ENCODE measurements at regions not wholly inside any gene's neighbourhood (a gene's known extent, or its start where the extent isn't known, plus 50 kb on each side); places are given as distances from the start of the nearest gene placed in this dataset.

DNA sequence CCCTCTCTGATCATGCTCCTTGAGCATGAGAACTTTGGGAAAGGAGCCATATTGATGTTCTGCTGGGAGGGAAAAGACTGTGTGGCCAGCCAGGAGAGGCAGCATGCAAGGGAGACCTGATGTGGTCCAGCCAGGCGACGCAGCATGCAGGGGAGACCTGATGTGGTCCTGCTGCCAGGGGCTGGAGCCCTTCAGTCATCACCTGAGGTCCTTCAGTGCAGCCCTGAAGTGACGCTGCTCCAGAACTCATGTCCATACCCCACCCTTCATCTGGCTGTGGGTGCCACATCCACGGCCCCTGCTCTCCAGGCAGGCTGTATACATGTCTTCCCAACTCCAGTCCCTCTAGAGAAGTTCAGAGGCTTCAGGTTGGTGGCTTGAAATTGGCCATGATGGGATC, 134.4 kb downstream of the ERMARD start:
- Histone ChIP-seq H3K36me3 (ENCODE audit: insufficient read depth, low read length) (no peaks in the 10 kb centered on the region), H3K27me3 (ENCODE audit: insufficient read depth, low read length) (no peaks in the 10 kb centered on the region), H3K4me3 (ENCODE audit: low read length) (no peak overlapping the region), H3K9ac (ENCODE audit: low read depth, low read length) (no peak overlapping the region), H3K9me3 (ENCODE audit: insufficient read depth, low read depth, low read length) (no peaks in the 10 kb centered on the region), H3K4me1 (ENCODE audit: insufficient read depth, low read length) (no peaks in the 10 kb centered on the region), H3K27ac (ENCODE audit: low read depth, low read length) (no peak overlapping the region)
- 91% methylated on average over 4 of the region's 4 CpGs for WGBS

DNA sequence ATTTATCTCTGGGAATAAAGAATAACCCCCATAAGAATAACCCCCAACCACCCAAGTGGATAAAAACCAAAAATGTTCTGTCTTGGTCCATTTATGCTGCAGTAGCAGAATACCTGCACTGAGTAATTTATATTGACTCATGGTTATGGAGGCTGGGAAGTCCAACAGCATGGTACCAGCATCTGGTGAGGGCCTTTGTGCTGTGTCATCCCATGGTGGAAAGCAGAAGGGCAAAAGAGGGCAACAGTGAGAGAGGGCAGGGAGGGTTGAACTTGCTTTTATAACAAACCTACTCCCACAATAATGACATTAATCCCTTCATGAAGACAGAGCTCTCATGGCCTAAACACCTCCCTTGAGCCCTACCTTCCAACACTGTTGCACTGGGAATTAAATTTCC, 133.7 kb downstream of the ERMARD start:
- H3K36me3 ChIP-seq (ENCODE audit: insufficient read depth, low read length): no peaks in the 10 kb centered on the region

DNA sequence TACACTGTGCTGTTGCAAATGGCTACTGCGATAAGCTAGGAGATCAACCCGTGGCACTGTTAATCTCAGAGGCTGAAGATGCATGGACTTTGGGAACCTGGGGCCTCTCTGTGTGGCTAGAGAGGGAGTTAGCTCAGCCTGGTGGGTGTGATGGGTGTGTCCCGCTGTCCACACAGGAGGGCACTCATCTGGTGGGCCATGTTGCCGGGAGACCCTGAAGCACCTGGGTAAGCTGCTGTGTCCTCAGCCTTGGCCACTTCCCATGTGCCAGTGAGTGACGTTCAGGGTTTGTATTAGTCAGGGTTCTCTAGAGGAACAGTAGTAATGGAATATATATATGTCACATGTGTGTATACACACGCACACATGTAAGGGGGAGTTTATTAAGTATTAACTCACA, 132.7 kb downstream of the ERMARD start:
- no peaks in the 10 kb centered on the region for H3K4me1 ChIP-seq (ENCODE audit: insufficient read depth, low read length)

More for the DNA sequence above, 133.7 kb downstream of the ERMARD start:
- no peak overlapping the region for H3K4me3 ChIP-seq (ENCODE audit: low read length)
- H3K9me3 ChIP-seq (ENCODE audit: insufficient read depth, low read depth, low read length): no peaks in the 10 kb centered on the region
- no peak overlapping the region for H3K27ac ChIP-seq (ENCODE audit: low read depth, low read length)
- H3K27me3 ChIP-seq (ENCODE audit: insufficient read depth, low read length): no peaks in the 10 kb centered on the region
- no peaks in the 10 kb centered on the region for H3K4me1 ChIP-seq (ENCODE audit: insufficient read depth, low read length)
- H3K9ac ChIP-seq (ENCODE audit: low read depth, low read length): no peak overlapping the region

DNA sequence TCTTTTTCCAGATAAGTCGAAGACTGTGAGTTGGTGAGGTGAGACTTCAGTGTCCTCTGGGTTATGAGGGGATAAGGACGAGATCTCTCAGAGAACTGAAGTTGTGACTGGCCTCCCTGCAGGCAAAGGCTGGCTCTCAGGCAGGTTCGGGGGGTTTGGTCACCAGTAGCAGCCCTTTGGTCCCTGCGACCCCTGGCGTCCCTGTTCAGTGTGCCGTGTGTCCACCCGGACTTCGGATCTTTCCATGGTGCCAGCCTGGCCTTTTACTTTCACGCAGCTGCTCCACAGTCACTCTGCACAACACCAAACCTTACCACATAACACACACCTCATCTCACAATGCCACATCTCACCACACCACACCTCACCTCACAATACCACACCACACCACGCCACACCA, 131.9 kb downstream of the ERMARD start:
- Histone ChIP-seq H3K27ac (ENCODE audit: low read depth, low read length) (no peak overlapping the region), H3K4me3 (ENCODE audit: low read length) (no peak overlapping the region), H3K36me3 (ENCODE audit: insufficient read depth, low read length) (no peaks in the 10 kb centered on the region), H3K9ac (ENCODE audit: low read depth, low read length) (no peak overlapping the region), H3K9me3 (ENCODE audit: insufficient read depth, low read depth, low read length) (no peaks in the 10 kb centered on the region), H3K4me1 (ENCODE audit: insufficient read depth, low read length) (no peaks in the 10 kb centered on the region), H3K27me3 (ENCODE audit: insufficient read depth, low read length) (no peaks in the 10 kb centered on the region)
- 87% methylated on average over 10 of the region's 10 CpGs for WGBS

More for the DNA sequence above, 132.7 kb downstream of the ERMARD start:
- Histone ChIP-seq H3K9ac (ENCODE audit: low read depth, low read length) (no peak overlapping the region), H3K27me3 (ENCODE audit: insufficient read depth, low read length) (no peaks in the 10 kb centered on the region), H3K4me3 (ENCODE audit: low read length) (no peak overlapping the region), H3K9me3 (ENCODE audit: insufficient read depth, low read depth, low read length) (no peaks in the 10 kb centered on the region), H3K27ac (ENCODE audit: low read depth, low read length) (no peak overlapping the region), H3K36me3 (ENCODE audit: insufficient read depth, low read length) (no peaks in the 10 kb centered on the region)
- WGBS: 96% methylated on average over 5 of the region's 6 CpGs

DNA sequence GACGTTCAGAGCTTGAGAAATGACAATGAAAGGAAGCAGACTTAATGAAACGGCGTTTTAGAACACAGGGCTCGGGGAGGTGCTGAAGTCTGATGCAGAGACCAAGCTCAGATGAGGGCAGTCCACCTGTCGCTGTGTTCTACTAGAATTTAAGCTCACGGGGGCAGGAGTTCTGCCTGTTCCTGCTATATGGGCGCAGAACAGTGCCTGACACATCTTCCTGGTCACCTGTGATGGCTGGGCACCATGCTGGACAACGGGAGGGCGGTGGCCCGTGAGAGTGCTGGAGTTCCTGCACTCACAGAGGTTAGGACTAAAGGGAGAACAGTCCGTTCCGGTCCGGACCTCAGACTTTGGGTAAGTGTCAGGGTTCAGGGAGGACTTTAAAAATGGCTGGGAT, 130.6 kb downstream of the ERMARD start:
- WGBS: 87% methylated on average over 13 of the region's 13 CpGs
- H3K27ac ChIP-seq (ENCODE audit: low read depth, low read length): no peak overlapping the region
- no peaks in the 10 kb centered on the region for H3K27me3 ChIP-seq (ENCODE audit: insufficient read depth, low read length)
- no peak overlapping the region for H3K9ac ChIP-seq (ENCODE audit: low read depth, low read length)
- H3K36me3 ChIP-seq (ENCODE audit: insufficient read depth, low read length): no peaks in the 10 kb centered on the region
- no peaks in the 10 kb centered on the region for H3K4me1 ChIP-seq (ENCODE audit: insufficient read depth, low read length)
- H3K9me3 ChIP-seq (ENCODE audit: insufficient read depth, low read depth, low read length): no peaks in the 10 kb centered on the region
- no peak overlapping the region for H3K4me3 ChIP-seq (ENCODE audit: low read length)

DNA sequence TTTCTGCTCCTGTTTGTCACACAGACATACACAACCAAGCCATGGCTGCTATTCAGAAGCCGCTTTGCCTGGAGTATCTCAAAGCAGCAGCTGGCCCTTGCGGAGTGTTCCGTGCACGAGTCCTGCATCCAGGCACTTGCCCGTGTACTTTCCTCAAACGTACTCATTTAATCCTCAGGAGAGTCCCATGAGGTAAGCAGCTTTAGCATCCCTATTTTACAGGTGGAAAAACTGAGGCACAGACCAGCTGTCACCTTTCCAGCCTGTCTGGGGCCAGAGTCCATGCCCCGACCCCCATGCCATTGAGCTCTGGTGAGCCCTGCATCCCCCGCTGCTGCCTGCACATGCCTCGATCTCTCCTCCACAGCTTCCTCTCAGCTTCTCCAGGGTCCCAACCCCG, 130.0 kb downstream of the ERMARD start:
- Histone ChIP-seq H3K36me3 (ENCODE audit: insufficient read depth, low read length) (no peaks in the 10 kb centered on the region), H3K9me3 (ENCODE audit: insufficient read depth, low read depth, low read length) (no peaks in the 10 kb centered on the region), H3K27ac (ENCODE audit: low read depth, low read length) (no peak overlapping the region), H3K27me3 (ENCODE audit: insufficient read depth, low read length) (no peaks in the 10 kb centered on the region), H3K9ac (ENCODE audit: low read depth, low read length) (no peak overlapping the region), H3K4me3 (ENCODE audit: low read length) (no peak overlapping the region), H3K4me1 (ENCODE audit: insufficient read depth, low read length) (no peaks in the 10 kb centered on the region)
- 86% methylated on average over 10 of the region's 10 CpGs for WGBS

DNA sequence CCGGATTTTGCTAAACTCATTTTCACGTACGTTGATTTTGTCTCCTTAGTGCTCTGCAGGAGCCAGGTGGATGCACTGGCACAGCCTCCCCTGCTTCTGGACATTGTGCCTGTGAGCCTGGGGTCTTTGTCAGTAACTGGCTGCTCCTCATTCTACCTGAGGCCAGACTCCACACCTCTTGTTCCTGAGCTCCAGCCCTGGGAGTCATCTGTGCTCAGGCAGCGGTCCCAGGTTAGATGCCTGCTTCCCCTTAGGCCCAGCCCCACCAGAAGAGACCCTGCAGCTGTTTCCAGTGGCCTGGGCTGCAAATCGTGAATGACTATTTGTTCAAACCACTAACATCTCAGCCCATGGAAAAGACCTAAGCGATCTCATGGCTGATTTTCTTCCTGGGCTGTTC, 129.1 kb downstream of the ERMARD start:
- 94% methylated on average over 6 of the region's 6 CpGs for WGBS
- Histone ChIP-seq H3K9me3 (ENCODE audit: insufficient read depth, low read depth, low read length) (no peaks in the 10 kb centered on the region), H3K4me3 (ENCODE audit: low read length) (no peak overlapping the region), H3K4me1 (ENCODE audit: insufficient read depth, low read length) (no peaks in the 10 kb centered on the region), H3K9ac (ENCODE audit: low read depth, low read length) (no peak overlapping the region), H3K27ac (ENCODE audit: low read depth, low read length) (no peak overlapping the region), H3K36me3 (ENCODE audit: insufficient read depth, low read length) (no peaks in the 10 kb centered on the region), H3K27me3 (ENCODE audit: insufficient read depth, low read length) (no peaks in the 10 kb centered on the region)

DNA sequence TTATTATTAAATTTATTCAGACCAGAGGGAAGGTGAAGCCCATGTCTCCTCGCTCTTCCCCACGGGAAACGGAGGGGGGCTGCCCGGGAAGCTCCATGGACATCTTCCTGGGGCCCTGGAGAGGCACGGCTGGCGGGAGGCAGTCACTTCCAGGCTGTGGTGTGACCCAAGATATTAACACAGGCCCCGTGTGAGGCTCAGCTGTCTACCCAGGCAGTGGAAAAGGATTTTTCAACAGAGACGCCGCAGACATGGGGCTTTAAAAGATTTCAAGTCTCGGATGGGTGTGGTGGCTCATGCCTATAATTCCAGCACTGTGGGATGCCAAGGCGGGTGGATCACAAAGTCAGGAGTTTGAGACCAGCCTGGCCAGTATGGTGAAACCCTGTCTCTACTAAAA, 117.9 kb downstream of the ERMARD start:
- WGBS: 95% methylated on average over 11 of the region's 11 CpGs

DNA sequence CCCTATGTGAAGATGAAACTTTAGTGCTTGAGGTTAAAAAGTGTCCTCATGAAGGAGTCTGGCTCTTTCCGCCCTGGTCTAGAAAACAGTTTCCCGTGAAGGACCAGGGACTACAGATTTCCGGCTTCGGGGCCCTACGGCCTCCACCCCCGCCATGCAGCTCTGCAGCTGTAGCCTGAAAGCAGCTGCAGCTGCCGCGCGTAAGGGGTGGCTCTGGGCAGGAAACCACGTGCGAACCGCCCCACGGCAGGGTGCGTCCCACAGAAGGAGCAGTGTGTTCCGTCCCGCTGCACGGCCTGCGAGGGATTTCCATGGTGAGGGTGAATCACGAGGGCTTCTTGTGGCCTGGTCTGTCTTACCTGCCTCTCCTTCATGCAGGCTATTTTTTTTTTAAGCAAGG, 117.0 kb downstream of the ERMARD start:
- no peaks in the 10 kb centered on the region for H3K9me3 ChIP-seq (ENCODE audit: insufficient read depth, low read depth, low read length)
- no peak overlapping the region for H3K27ac ChIP-seq (ENCODE audit: low read depth, low read length)
- WGBS: 89% methylated on average over 19 of the region's 19 CpGs
- H3K27me3 ChIP-seq (ENCODE audit: insufficient read depth, low read length): no peaks in the 10 kb centered on the region
- no peak overlapping the region for H3K4me3 ChIP-seq (ENCODE audit: low read length)
- H3K9ac ChIP-seq (ENCODE audit: low read depth, low read length): no peak overlapping the region
- H3K4me1 ChIP-seq (ENCODE audit: insufficient read depth, low read length): no peaks in the 10 kb centered on the region
- no peaks in the 10 kb centered on the region for H3K36me3 ChIP-seq (ENCODE audit: insufficient read depth, low read length)

More for the DNA sequence above, 117.9 kb downstream of the ERMARD start:
- Histone ChIP-seq H3K4me1 (ENCODE audit: insufficient read depth, low read length) (no peaks in the 10 kb centered on the region), H3K27me3 (ENCODE audit: insufficient read depth, low read length) (no peaks in the 10 kb centered on the region), H3K4me3 (ENCODE audit: low read length) (no peak overlapping the region), H3K9me3 (ENCODE audit: insufficient read depth, low read depth, low read length) (no peaks in the 10 kb centered on the region), H3K36me3 (ENCODE audit: insufficient read depth, low read length) (no peaks in the 10 kb centered on the region), H3K27ac (ENCODE audit: low read depth, low read length) (no peak overlapping the region), H3K9ac (ENCODE audit: low read depth, low read length) (no peak overlapping the region)

DNA sequence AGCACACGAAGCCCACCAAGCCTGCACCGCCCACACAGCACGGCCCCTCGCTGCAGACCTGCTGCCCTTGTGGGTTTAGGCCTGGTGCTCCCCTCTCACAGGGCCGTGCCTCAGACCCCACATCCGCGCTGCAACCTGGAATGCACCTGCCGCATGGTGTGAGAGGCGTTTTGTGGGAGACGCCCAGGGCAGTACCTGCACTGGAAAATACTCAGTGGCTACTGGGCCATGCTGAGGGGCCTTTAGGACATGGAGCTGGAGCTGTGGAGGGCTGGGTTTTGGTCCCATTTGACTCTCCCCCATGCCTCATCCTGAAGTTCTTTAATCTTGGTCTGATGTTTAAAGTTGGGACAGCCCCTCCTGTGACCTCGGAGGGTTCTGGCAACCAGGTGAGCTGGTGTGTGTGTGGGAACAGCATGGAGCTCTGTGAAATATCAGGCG, 116.3 kb downstream of the ERMARD start:
- WGBS: 94% methylated on average over 12 of the region's 12 CpGs
- no peaks in the 10 kb centered on the region for H3K27me3 ChIP-seq (ENCODE audit: insufficient read depth, low read length)
- H3K9ac ChIP-seq (ENCODE audit: low read depth, low read length): no peak overlapping the region

DNA sequence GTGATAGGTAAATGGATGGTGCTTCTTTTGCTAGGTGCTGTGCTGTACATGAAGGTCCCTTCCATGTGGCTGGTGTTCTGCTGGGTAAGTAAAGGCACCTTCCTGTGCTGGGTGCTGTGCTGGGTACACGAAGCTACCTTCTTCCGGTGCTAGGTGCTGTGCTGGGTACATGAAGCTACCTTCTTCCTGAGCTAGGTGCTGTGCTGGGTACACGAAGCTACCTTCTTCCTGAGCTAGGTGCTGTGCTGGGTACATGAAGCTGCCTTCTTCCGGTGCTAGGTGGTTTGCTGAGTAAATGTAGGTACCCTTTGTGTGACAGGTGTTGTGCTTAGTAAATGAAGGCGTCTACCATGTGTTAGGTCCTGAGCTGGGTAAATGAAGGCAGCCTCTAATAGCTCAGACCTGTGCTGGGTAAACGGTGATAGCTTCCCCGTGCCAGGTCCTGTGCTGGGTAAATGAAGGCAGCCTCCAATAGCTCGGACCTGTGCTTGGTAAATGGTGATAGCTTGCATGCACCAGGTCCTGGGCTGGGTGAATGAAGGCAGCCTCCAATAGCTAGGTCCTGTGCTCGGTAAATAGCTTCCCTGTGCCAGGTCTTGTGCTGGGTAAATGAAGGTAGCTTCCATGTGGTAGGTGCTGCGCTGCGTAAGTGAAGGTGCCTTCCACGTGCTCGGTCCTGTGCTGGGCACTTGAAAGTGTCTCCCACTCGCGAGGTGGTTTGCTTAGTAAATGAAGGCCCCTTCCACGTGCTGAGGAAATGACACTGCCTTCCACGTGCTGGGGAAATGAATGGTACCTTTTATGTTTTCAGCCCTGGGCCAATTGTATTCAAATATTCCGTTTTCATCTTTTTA, 115.5 kb downstream of the ERMARD start:
- Histone ChIP-seq H3K9me3 (ENCODE audit: insufficient read depth, low read depth, low read length) (no peaks in the 10 kb centered on the region), H3K27me3 (ENCODE audit: insufficient read depth, low read length) (no peaks in the 10 kb centered on the region), H3K4me3 (ENCODE audit: low read length) (no peak overlapping the region), H3K9ac (ENCODE audit: low read depth, low read length) (no peak overlapping the region), H3K36me3 (ENCODE audit: insufficient read depth, low read length) (no peaks in the 10 kb centered on the region), H3K4me1 (ENCODE audit: insufficient read depth, low read length) (no peaks in the 10 kb centered on the region), H3K27ac (ENCODE audit: low read depth, low read length) (no peak overlapping the region)
- WGBS: 90% methylated on average over 18 of the region's 18 CpGs

More for the DNA sequence above, 116.3 kb downstream of the ERMARD start:
- Histone ChIP-seq H3K4me3 (ENCODE audit: low read length) (no peak overlapping the region), H3K27ac (ENCODE audit: low read depth, low read length) (no peak overlapping the region), H3K4me1 (ENCODE audit: insufficient read depth, low read length) (no peaks in the 10 kb centered on the region), H3K36me3 (ENCODE audit: insufficient read depth, low read length) (no peaks in the 10 kb centered on the region), H3K9me3 (ENCODE audit: insufficient read depth, low read depth, low read length) (no peaks in the 10 kb centered on the region)

DNA sequence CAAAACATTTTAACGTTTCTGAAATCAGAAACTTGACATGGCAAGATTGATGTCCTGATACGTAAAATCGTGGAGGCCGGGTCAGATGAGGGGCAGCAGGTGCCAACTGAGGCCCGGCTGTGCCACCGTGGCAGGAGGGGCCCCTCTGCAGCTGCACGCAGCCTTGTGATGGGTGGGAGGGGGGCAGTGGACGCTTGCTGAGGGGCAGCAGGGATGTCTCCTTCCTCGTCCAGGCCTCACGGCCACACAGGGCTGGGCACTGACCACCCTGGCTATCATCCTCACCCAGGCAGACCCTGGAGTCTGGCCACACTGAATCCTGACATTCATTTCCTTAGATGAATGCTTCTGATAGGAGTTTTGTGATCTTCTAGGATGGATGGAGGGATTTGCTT, 114.7 kb downstream of the ERMARD start:
- Histone ChIP-seq H3K4me1 (ENCODE audit: insufficient read depth, low read length) (no peaks in the 10 kb centered on the region), H3K9ac (ENCODE audit: low read depth, low read length) (no peak overlapping the region), H3K9me3 (ENCODE audit: insufficient read depth, low read depth, low read length) (no peaks in the 10 kb centered on the region), H3K27me3 (ENCODE audit: insufficient read depth, low read length) (no peaks in the 10 kb centered on the region), H3K4me3 (ENCODE audit: low read length) (no peak overlapping the region), H3K27ac (ENCODE audit: low read depth, low read length) (no peak overlapping the region), H3K36me3 (ENCODE audit: insufficient read depth, low read length) (no peaks in the 10 kb centered on the region)
- WGBS: 94% methylated on average over 10 of the region's 10 CpGs

Data from HUES64 (cell line).